ENCODE measurements at regions not wholly inside any gene's neighbourhood (a gene's known extent, or its start where the extent isn't known, plus 50 kb on each side); places are given as distances from the start of the nearest gene placed in this dataset.

GRCh38 chr17:79355165-79355564 lies 255.7 kb downstream of the RBFOX3 start:
- H3K36me3 Mint-ChIP-seq, result peaks cover 0 to 6% of the 10 kb centered on the region in 2 donors
- DNase-seq (ENCODE audit: low spot score in 2 of 2) (no peak), ATAC-seq (no peak)
- H3K9me3 Mint-ChIP-seq, result peaks cover 0 to 4% of the 10 kb centered on the region in 2 donors
- no peak overlapping the region for H3K27ac Mint-ChIP-seq

GRCh38 chr17:79354173-79354820 lies 256.6 kb downstream of the RBFOX3 start:
- no peak overlapping the region for H3K27ac Mint-ChIP-seq
- DNase-seq (ENCODE audit: low spot score in 2 of 2) (no peak), ATAC-seq (no peak)
- H3K9me3 Mint-ChIP-seq, result peaks cover 0 to 4% of the 10 kb centered on the region in 2 donors
- H3K36me3 Mint-ChIP-seq, result peaks cover 0 to 6% of the 10 kb centered on the region in 2 donors

GRCh38 chr17:79353548-79353947 lies 257.3 kb downstream of the RBFOX3 start:
- Mint-ChIP-seq H3K27ac (no peak overlapping the region), H3K9me3 (peaks cover 0 to 4% of the 10 kb centered on the region in 2 donors), H3K36me3 (peaks cover 0 to 6% of the 10 kb centered on the region in 2 donors)
- ATAC-seq (no peak), DNase-seq (ENCODE audit: low spot score in 2 of 2) (no peak)

- ATAC-seq (no peak), DNase-seq (ENCODE audit: low spot score in 2 of 2) (no peak)
- Mint-ChIP-seq H3K9me3 (peaks cover 0 to 4% of the 10 kb centered on the region in 2 donors), H3K27ac (no peak overlapping the region), H3K36me3 (peaks cover 0 to 6% of the 10 kb centered on the region in 2 donors)
These were observed 257.8 kb downstream of the RBFOX3 start for GRCh38 chr17:79353016-79353415.

- Mint-ChIP-seq H3K9me3 (peaks cover 0 to 4% of the 10 kb centered on the region in 2 donors), H3K36me3 (peaks cover 0 to 6% of the 10 kb centered on the region in 2 donors), H3K27ac (no peak overlapping the region)
- DNase-seq (ENCODE audit: low spot score in 2 of 2), result no peak
- ATAC-seq, result no peak
These were observed 260.3 kb downstream of the RBFOX3 start for GRCh38 chr17:79350533-79350932.

GRCh38 chr17:79349506-79350400 lies 261.1 kb downstream of the RBFOX3 start:
- H3K9me3 Mint-ChIP-seq, result peaks cover 0 to 4% of the 10 kb centered on the region in 2 donors
- H3K36me3 Mint-ChIP-seq, result peaks cover 0 to 6% of the 10 kb centered on the region in 2 donors
- no peak overlapping the region for H3K27ac Mint-ChIP-seq
- DNase-seq (ENCODE audit: low spot score in 2 of 2) (no peak), ATAC-seq (no peak)

- Mint-ChIP-seq H3K36me3 (no peaks in the 10 kb centered on the region), H3K9me3 (no peaks in the 10 kb centered on the region), H3K27ac (no peak overlapping the region)
- DNase-seq (ENCODE audit: low spot score in 2 of 2) (no peak), ATAC-seq (no peak)
These were observed 267.8 kb downstream of the ENGASE start for GRCh38 chr17:79342376-79342775.

GRCh38 chr17:79341816-79342215 lies 267.2 kb downstream of the ENGASE start:
- Mint-ChIP-seq H3K27ac (no peak overlapping the region), H3K36me3 (no peaks in the 10 kb centered on the region), H3K9me3 (no peaks in the 10 kb centered on the region)
- DNase-seq (ENCODE audit: low spot score in 2 of 2) (no peak), ATAC-seq (no peak)

- DNase-seq (ENCODE audit: low spot score in 2 of 2) (no peak), ATAC-seq (no peak)
- Mint-ChIP-seq H3K27ac (no peak overlapping the region), H3K36me3 (no peaks in the 10 kb centered on the region), H3K9me3 (no peaks in the 10 kb centered on the region)
These were observed 266.7 kb downstream of the ENGASE start for GRCh38 chr17:79341222-79341780.

- Mint-ChIP-seq H3K27ac (no peak overlapping the region), H3K36me3 (no peaks in the 10 kb centered on the region), H3K9me3 (no peaks in the 10 kb centered on the region)
- no peak for DNase-seq (ENCODE audit: low spot score in 2 of 2)
- no peak for ATAC-seq
These were observed 266.0 kb downstream of the ENGASE start for GRCh38 chr17:79340333-79341221.

GRCh38 chr17:79339321-79339720 lies 264.7 kb downstream of the ENGASE start:
- H3K27ac Mint-ChIP-seq, result no peak overlapping the region
- DNase-seq (ENCODE audit: low spot score in 2 of 2) (no peak), ATAC-seq (no peak)
- no peaks in the 10 kb centered on the region for H3K9me3 Mint-ChIP-seq
- H3K36me3 Mint-ChIP-seq, result no peaks in the 10 kb centered on the region

GRCh38 chr17:79338604-79339003 lies 264.0 kb downstream of the ENGASE start:
- Mint-ChIP-seq H3K9me3 (no peaks in the 10 kb centered on the region), H3K36me3 (no peaks in the 10 kb centered on the region), H3K27ac (no peak overlapping the region)
- DNase-seq (ENCODE audit: low spot score in 2 of 2) (no peak), ATAC-seq (no peak)

- no peaks in the 10 kb centered on the region for H3K9me3 Mint-ChIP-seq
- ATAC-seq, result no peak
- no peak for DNase-seq (ENCODE audit: low spot score in 2 of 2)
- no peaks in the 10 kb centered on the region for H3K36me3 Mint-ChIP-seq
- no peak overlapping the region for H3K27ac Mint-ChIP-seq
These were observed 263.5 kb downstream of the ENGASE start for GRCh38 chr17:79338152-79338551.

- ATAC-seq (no peak), DNase-seq (ENCODE audit: low spot score in 2 of 2) (no peak)
- H3K27ac Mint-ChIP-seq, result no peak overlapping the region
- no peaks in the 10 kb centered on the region for H3K9me3 Mint-ChIP-seq
- no peaks in the 10 kb centered on the region for H3K36me3 Mint-ChIP-seq
These were observed 262.4 kb downstream of the ENGASE start for GRCh38 chr17:79337053-79337452.

- ATAC-seq (no peak), DNase-seq (ENCODE audit: low spot score in 2 of 2) (no peak)
- Mint-ChIP-seq H3K9me3 (no peaks in the 10 kb centered on the region), H3K36me3 (no peaks in the 10 kb centered on the region), H3K27ac (no peak overlapping the region)
These were observed 260.8 kb downstream of the ENGASE start for GRCh38 chr17:79335456-79335855.

GRCh38 chr17:79332011-79332554 lies 257.5 kb downstream of the ENGASE start:
- Mint-ChIP-seq H3K27ac (peak overlapping the region in 1 of 2 donors; percentile 21), H3K36me3 (no peaks in the 10 kb centered on the region), H3K9me3 (no peaks in the 10 kb centered on the region)
- ATAC-seq (no peak), DNase-seq (ENCODE audit: low spot score in 2 of 2) (no peak)
